A673 (cell line): ENCODE measurements at regions not wholly inside any gene's neighbourhood (a gene's known extent, or its start where the extent isn't known, plus 50 kb on each side); places are given as distances from the start of the nearest gene placed in this dataset.

Experiments used
- BruUV-seq: library from RNA; stranded (reverse); fragments of 400-500 nt; replicated peaks from 2 replicates; lab custom pipeline; 2021; lab: Mats Ljungman, UMichigan
- CTCF ChIA-PET: fragments of 300-600 bp; sonication (Branson Sonifier 250); formaldehyde crosslinking; loops from one replicate; lab custom pipeline; 2022; ENCODE audit warnings: antibody characterized with exemption; lab: Charles Lee
- POLR2A ChIA-PET: fragments of 300-600 bp; sonication (Branson Sonifier 250); formaldehyde crosslinking; loops from one replicate; lab custom pipeline; 2022; ENCODE audit warnings: antibody characterized with exemption; ENCODE audit not compliant: low non-redundant PET; lab: Charles Lee
- DNase-seq: peaks from one replicate; pipeline ENCODE4 v3.0.0-alpha.2; 2015; ENCODE audit warnings: low spot score
- H3K27ac ChIP-seq: fragments of 200-600 bp; sonication (generic); 2 replicates; pipeline ENCODE4 v1.5.1; 2016; ENCODE audit warnings: mixed run types, low read depth, mild to moderate bottlenecking, mixed read lengths, antibody characterized with exemption, low read length; ENCODE audit not compliant: poor library complexity, severe bottlenecking
- H3K27me3 ChIP-seq: fragments of 200-600 bp; sonication (generic); replicated peaks from 2 replicates; pipeline ENCODE4 v1.6.1; 2017; ENCODE audit warnings: mixed run types, low read depth, mild to moderate bottlenecking, mixed read lengths, antibody characterized with exemption, low read length; ENCODE audit not compliant: insufficient read depth, poor library complexity
- H3K36me3 ChIP-seq: fragments of 200-600 bp; sonication (generic); 2 replicates; pipeline ENCODE4 v1.6.1; 2016; ENCODE audit warnings: mixed run types, mild to moderate bottlenecking, mixed read lengths, antibody characterized with exemption, low read length; ENCODE audit not compliant: insufficient read depth, poor library complexity, severe bottlenecking
- H3K4me1 ChIP-seq: fragments of 200-600 bp; sonication (generic); 2 replicates; pipeline ENCODE4 v1.6.1; 2017; ENCODE audit warnings: mixed run types, mild to moderate bottlenecking, mixed read lengths, antibody characterized with exemption, low read length; ENCODE audit not compliant: insufficient read depth, poor library complexity, severe bottlenecking
- H3K4me3 ChIP-seq: fragments of 200-600 bp; sonication (generic); 2 replicates; pipeline ENCODE4 v1.5.1; 2016; ENCODE audit warnings: low read depth, mixed run types, mild to moderate bottlenecking, mixed read lengths, low read length; ENCODE audit not compliant: poor library complexity, severe bottlenecking
- H3K9me3 ChIP-seq: fragments of 200-600 bp; sonication (generic); 2 replicates; pipeline ENCODE4 v1.6.1; 2016; ENCODE audit warnings: mixed run types, low read depth, mild to moderate bottlenecking, mixed read lengths, antibody characterized with exemption, low read length; ENCODE audit not compliant: poor library complexity, severe bottlenecking
- CTCF ChIP-seq: fragments of 300-800, 200-600 bp; sonication (generic); conservative IDR thresholded peaks from 2 replicates; pipeline ENCODE4 v1.5.1; 2017; ENCODE audit warnings: low read depth, mild to moderate bottlenecking, antibody characterized with exemption, low read length, moderate library complexity, mixed read lengths
- EZH2 ChIP-seq: fragments of 200-600 bp; sonication (generic); IDR thresholded peaks from 2 replicates; pipeline ENCODE4 v1.6.1; 2017; ENCODE audit warnings: borderline replicate concordance, low read depth, mild to moderate bottlenecking, mixed read lengths, antibody characterized with exemption, low read length; ENCODE audit not compliant: poor library complexity, severe bottlenecking
- intact Hi-C: fragments of 100-400 bp; cut with micrococcal nuclease; formaldehyde crosslinking; loops from one replicate; pipeline ENCODE4 v1.10.0; 2022; ENCODE audit not compliant: unreplicated experiment

GRCh38 chr6:142631517-142632385 is 313.2 kb downstream of the HIVEP2 start:
- Histone ChIP-seq H3K4me1 (no peaks in the 10 kb centered on the region), H3K27ac (no peak overlapping the region), H3K36me3 (no peaks in the 10 kb centered on the region), H3K4me3 (no peak overlapping the region), H3K9me3 (no peaks in the 10 kb centered on the region), H3K27me3 (no peaks in the 10 kb centered on the region)
- no TSS peak for BruUV-seq
- CTCF ChIA-PET: no interaction called here
- intact Hi-C loops: no loop called here
- POLR2A ChIA-PET: no interaction called here
- DNase-seq: no peak
- TF ChIP-seq EZH2: no peak
- no peak for TF ChIP-seq CTCF

DNA sequence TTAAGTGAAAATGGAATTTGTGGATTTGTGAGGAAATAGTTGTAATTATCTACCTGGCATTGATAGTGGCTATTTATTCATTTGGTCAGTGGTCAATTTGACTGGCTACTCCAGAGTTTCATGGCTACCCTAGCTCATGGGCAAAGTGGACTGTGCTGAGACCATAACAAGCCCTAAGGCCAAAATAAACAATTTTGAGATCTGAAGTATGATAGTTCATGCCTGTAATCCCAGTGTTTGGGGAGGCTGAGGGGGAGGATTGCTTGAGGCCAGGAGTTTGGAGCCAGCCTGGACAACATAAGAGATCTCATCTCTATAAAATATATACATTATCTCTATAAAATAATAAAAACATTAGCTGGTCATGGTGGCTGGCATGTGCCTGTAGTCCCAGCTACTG is 311.7 kb downstream of the HIVEP2 start:
- no peak for DNase-seq
- POLR2A ChIA-PET: no interaction called here
- no TSS peak for BruUV-seq
- no peaks in the 10 kb centered on the region for H3K9me3 ChIP-seq
- H3K27me3 ChIP-seq: no peaks in the 10 kb centered on the region
- CTCF ChIA-PET: no interaction called here
- intact Hi-C loops: no loop called here
- no peaks in the 10 kb centered on the region for H3K4me1 ChIP-seq
- H3K27ac ChIP-seq: no peak overlapping the region
- H3K4me3 ChIP-seq: no peak overlapping the region
- no peaks in the 10 kb centered on the region for H3K36me3 ChIP-seq
- TF ChIP-seq EZH2 (no peak), CTCF (no peak)

- intact Hi-C loops: no loop called here
- no peak for DNase-seq
- H3K27ac ChIP-seq: no peak overlapping the region
- no peaks in the 10 kb centered on the region for H3K36me3 ChIP-seq
- ChIA-PET POLR2A (no interaction called here), CTCF (no interaction called here)
- no peaks in the 10 kb centered on the region for H3K4me1 ChIP-seq
- H3K27me3 ChIP-seq: no peaks in the 10 kb centered on the region
- TF ChIP-seq EZH2: no peak
- TF ChIP-seq CTCF: no peak
- no peaks in the 10 kb centered on the region for H3K9me3 ChIP-seq
- BruUV-seq: no TSS peak
- H3K4me3 ChIP-seq: no peak overlapping the region
Observed at GRCh38 chr6:142635130-142635529, 309.8 kb downstream of the HIVEP2 start.
